SHP77 (cell line): ENCODE measurements at regions not wholly inside any gene's neighbourhood (a gene's known extent, or its start where the extent isn't known, plus 50 kb on each side); places are given as distances from the start of the nearest gene placed in this dataset.
"Not testable (repeated sequence)": the region's sequence is repeated elsewhere in the genome, so short reads cannot be mapped to it uniquely, and the experiment has no call there.

Experiments used
- DNase-seq, 2 experiments: peaks; one replicate each; lab custom pipeline; 2025; lab: John Stamatoyannopoulos, UW

GRCh38 chr10:44567471-44567870, 182.6 kb upstream of the CXCL12 start:
- no peak for DNase-seq

- DNase-seq, result no peak
Observed at GRCh38 chr10:44569193-44570091, 184.5 kb upstream of the CXCL12 start.

GRCh38 chr10:44571701-44572100, 186.8 kb upstream of the CXCL12 start:
- no peak for DNase-seq

GRCh38 chr10:44572146-44572545, 187.2 kb upstream of the CXCL12 start:
- no peak for DNase-seq

GRCh38 chr10:44573821-44574220, 188.9 kb upstream of the CXCL12 start:
- no peak for DNase-seq

GRCh38 chr10:44574596-44575480, 189.9 kb upstream of the CXCL12 start:
- DNase-seq, result no peak

- DNase-seq, result no peak
Observed at GRCh38 chr10:44575601-44576380, 190.9 kb upstream of the CXCL12 start.

GRCh38 chr10:44576702-44577191, 191.8 kb upstream of the CXCL12 start:
- DNase-seq, result no peak

GRCh38 chr10:44577533-44577932, 192.6 kb upstream of the CXCL12 start:
- no peak for DNase-seq

GRCh38 chr10:44578271-44578670, 193.4 kb upstream of the CXCL12 start:
- no peak for DNase-seq

GRCh38 chr10:44578963-44579362, 194.1 kb upstream of the CXCL12 start:
- not testable (repeated sequence) for DNase-seq

- DNase-seq, result no peak
Observed at GRCh38 chr10:44581996-44582395, 197.1 kb upstream of the CXCL12 start.

GRCh38 chr10:44587488-44588318, 202.8 kb upstream of the CXCL12 start:
- no peak for DNase-seq

GRCh38 chr10:44589181-44589943, 204.5 kb upstream of the CXCL12 start:
- DNase-seq, result no peak

GRCh38 chr10:44589944-44590449, 205.1 kb upstream of the CXCL12 start:
- DNase-seq, result no peak

GRCh38 chr10:44591911-44592310, 207.0 kb upstream of the CXCL12 start:
- no peak for DNase-seq

GRCh38 chr10:44593952-44594351, 209.1 kb upstream of the CXCL12 start:
- DNase-seq, result no peak

- DNase-seq, result no peak
Observed at GRCh38 chr10:44607116-44607515, 222.2 kb upstream of the CXCL12 start.

GRCh38 chr10:44618910-44619309, 234.0 kb upstream of the CXCL12 start:
- no peak for DNase-seq

GRCh38 chr10:44619521-44619920, 234.6 kb upstream of the CXCL12 start:
- no peak for DNase-seq
